Fibroblast of skin of back (primary cell): ENCODE measurements at regions not wholly inside any gene's neighbourhood (a gene's known extent, or its start where the extent isn't known, plus 50 kb on each side); places are given as distances from the start of the nearest gene placed in this dataset.
"Not testable (repeated sequence)": the region's sequence is repeated elsewhere in the genome, so short reads cannot be mapped to it uniquely, and the experiment has no call there.

Experiments
- DNase-seq: peaks from one replicate; pipeline ENCODE4 v3.0.0-alpha.2; 2013

DNA sequence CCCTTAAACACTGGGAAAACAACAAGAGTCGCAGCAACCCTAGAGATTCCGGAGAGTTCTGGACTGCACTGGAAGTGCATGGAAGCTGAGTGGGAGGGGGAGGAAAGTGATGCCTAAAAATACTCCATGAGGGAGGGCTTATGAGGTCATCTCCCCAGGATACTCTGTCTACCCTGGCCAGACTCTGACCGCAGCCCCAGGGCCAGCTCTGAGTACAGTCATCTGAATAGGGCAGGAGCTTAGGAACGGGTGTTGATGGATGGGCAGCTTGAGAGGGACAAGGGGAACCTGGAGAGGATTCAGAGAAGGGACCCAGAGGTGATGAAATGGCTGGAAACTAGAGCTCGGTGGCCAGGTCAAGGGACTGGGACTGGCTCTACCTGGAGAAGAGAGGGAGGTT is 79.3 kb upstream of the IGFBP5 start:
- peak; percentile 74 for DNase-seq

- peak; percentile 6 for DNase-seq
These were observed 78.8 kb upstream of the IGFBP5 start for GRCh38 chr2:216774180-216774579.

- DNase-seq, result no peak
These were observed 77.7 kb upstream of the IGFBP5 start for GRCh38 chr2:216773072-216773471.

DNA sequence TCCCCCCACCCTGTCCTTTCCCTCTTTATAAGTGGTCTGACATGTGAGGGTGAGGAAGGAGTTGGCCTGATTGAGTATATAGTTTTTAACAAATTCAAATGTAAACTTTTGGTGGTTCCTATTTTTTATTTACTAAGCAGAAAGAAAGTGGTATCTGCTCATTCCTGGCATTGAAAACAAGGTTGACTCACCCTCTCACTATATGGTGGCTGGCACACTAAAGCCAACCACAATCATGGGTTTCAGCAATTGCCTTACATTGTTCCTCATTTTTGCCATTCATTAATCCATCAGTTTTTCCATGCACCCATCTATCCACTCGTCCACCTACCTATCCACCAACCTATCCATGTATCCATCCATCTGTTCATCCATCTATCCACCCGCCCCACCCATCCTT is 75.4 kb upstream of the IGFBP5 start:
- DNase-seq, result no peak

DNA sequence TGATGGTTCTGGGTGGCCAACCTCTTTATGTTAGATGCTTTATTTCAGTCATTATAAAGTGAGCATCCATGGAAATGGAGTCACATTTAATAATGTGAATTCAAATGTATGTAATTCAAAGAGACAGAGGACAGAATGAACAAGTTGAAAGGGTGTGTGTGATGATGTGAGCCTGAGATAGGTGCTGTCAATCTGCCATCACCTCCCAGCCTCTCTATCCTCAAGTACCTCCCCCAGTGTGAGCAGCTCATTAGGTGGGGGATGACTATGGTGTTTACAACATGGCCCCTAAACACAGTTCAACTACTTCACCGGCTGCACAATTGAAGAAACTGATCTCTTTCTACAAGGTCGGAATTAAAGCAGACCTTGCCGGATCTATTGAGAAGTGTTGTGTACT is 74.7 kb upstream of the IGFBP5 start:
- no peak for DNase-seq

- no peak for DNase-seq
These were observed 74.3 kb upstream of the IGFBP5 start for GRCh38 chr2:216769626-216770025.

GRCh38 chr2:216768908-216769411 is 73.6 kb upstream of the IGFBP5 start:
- DNase-seq, result peak; percentile 6

DNA sequence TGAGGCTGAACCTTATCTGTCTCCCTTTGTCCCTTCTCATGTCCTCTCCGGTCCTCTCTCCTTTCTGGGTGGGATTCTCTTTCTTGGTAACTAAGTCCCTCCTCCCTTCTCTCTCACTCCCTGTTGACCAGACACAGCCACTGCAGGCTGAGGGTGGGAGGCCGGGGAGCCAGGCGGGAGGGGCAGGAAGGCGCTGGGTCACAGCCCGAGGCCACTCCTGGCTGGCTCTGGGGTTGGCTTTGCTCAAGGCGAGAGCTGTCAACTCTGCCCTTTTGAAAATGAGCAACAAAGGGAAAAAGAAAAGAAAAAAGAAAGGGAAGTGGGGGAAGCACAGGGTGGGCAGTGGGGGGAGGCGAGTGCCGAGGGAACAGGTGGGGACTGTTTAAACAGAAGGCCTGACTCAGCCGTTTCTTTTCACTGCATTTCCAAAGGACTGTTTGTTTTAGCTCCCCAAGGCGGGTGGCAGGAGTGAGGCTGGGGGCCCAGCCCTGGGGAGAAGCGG is 70.5 kb upstream of the IGFBP5 start:
- no peak for DNase-seq

- no peak for DNase-seq
These were observed 68.0 kb upstream of the IGFBP5 start for GRCh38 chr2:216763396-216763795.

DNA sequence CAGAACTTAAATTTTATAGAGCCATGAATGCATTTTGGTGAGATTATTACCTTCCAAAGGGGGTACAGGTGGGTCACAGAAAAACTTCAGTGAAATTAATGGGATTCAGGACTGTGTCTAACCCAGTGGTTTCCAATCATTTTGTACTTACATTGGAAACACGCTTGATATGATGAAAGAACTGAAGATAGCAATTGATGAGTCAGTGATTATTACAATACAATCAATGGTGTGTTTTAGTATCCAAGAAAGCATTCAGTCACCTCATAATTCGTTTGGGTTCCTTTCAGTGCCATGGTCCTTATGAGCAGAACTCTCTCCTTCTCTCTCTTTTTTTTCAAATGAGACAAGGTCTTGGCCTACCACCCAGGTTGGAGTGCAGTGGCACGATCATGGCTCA is 66.5 kb upstream of the IGFBP5 start:
- DNase-seq, result no peak

- DNase-seq, result no peak
These were observed 65.8 kb upstream of the IGFBP5 start for GRCh38 chr2:216761133-216761532.

GRCh38 chr2:216758256-216759155 is 63.2 kb upstream of the IGFBP5 start:
- DNase-seq, result no peak

GRCh38 chr2:216757532-216757931 is 62.2 kb upstream of the IGFBP5 start:
- DNase-seq, result no peak

DNA sequence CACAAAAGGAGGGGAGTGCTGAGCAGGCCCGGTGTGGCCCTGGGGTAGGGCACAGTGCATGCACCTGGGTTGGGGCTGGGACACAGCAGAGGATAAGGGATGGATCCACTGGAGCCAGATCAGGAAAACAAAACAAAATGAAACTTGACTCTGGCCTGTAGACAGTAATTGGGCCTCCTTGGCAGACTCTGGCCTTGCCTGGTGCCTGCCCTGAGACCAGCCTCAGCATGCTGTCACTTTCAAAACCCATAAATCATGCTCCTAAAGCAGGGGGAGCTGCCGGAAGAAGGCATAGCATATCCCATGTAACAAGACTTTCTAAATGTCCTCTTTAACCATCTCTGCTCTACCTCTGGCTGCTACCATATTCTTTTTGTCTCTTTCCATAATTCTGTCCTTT is 61.1 kb upstream of the IGFBP5 start:
- DNase-seq, result no peak

- DNase-seq, result no peak
These were observed 59.5 kb upstream of the IGFBP5 start for GRCh38 chr2:216754812-216755211.

- no peak for DNase-seq
These were observed 59.0 kb upstream of the IGFBP5 start for GRCh38 chr2:216754336-216754735.

- no peak for DNase-seq
These were observed 57.6 kb upstream of the IGFBP5 start for GRCh38 chr2:216752855-216753505.

GRCh38 chr2:216750750-216751149 is 55.4 kb upstream of the IGFBP5 start:
- DNase-seq, result not testable (repeated sequence)

DNA sequence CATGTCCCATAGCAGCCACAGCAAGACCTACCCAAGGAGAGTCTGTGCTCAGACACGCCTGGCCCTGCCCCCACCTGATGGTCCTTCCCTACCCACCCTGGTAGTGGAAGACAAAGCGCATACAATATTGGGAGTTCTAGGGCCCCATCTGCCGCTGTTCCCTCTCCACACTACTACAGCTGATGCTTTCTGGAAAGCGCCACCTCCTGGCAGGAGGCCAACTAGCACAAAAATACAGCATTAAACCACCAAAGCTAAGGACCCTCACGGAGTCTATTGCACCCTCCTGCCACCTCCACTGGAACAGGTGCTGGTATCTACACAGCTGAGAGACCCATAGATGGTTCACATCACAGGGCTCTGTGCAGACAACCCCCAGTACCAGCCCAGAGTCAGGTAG is 50.9 kb upstream of the IGFBP5 start:
- not testable (repeated sequence) for DNase-seq

GRCh38 chr2:216745453-216745852 is 50.1 kb upstream of the IGFBP5 start:
- DNase-seq, result no peak
